OCI-LY1 (cell line): ENCODE measurements at regions not wholly inside any gene's neighbourhood (a gene's known extent, or its start where the extent isn't known, plus 50 kb on each side); places are given as distances from the start of the nearest gene placed in this dataset.

Source experiments
- EZH2 ChIP-seq: fragments of 200-600 bp; sonication (generic), shearing (Covaris generic); IDR thresholded peaks from 2 replicates; pipeline ENCODE4 v1.8.0; 2017; ENCODE audit warnings: borderline replicate concordance, mixed run types, mild to moderate bottlenecking, antibody characterized with exemption, low read length, moderate library complexity, mixed read lengths
- TF ChIP-seq, protein P1 (sequence below): fragments of 200-600 bp; sonication (generic), shearing (Covaris generic); IDR thresholded peaks from 2 replicates; pipeline ENCODE4 v1.5.1; 2017; ENCODE audit warnings: mild to moderate bottlenecking, antibody characterized with exemption, low read length, moderate library complexity, mixed read lengths

DNA sequence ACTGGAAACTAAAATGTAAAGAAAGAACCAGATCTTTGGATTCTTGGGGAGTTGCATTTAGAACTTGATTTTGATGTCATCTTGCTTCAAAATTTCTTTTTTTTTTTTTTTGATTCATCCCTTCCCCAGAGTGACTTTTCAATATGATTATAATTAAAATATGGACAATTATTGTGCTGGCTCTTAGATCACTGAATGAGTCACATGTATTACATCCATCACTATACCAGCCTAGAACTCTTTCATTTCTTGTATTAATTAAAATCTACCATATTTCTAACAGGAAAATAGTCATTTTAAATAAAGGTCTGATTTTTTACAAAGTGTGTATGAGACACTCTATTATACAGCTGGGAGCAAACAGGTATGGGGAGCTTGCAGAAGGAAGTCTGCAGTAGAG lies 269.5 kb upstream of the AKR1E2 start:
- no peak for TF ChIP-seq EZH2
- TF ChIP-seq, protein P1, sequence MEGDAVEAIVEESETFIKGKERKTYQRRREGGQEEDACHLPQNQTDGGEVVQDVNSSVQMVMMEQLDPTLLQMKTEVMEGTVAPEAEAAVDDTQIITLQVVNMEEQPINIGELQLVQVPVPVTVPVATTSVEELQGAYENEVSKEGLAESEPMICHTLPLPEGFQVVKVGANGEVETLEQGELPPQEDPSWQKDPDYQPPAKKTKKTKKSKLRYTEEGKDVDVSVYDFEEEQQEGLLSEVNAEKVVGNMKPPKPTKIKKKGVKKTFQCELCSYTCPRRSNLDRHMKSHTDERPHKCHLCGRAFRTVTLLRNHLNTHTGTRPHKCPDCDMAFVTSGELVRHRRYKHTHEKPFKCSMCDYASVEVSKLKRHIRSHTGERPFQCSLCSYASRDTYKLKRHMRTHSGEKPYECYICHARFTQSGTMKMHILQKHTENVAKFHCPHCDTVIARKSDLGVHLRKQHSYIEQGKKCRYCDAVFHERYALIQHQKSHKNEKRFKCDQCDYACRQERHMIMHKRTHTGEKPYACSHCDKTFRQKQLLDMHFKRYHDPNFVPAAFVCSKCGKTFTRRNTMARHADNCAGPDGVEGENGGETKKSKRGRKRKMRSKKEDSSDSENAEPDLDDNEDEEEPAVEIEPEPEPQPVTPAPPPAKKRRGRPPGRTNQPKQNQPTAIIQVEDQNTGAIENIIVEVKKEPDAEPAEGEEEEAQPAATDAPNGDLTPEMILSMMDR, result no peak
